ENCODE measurements at regions not wholly inside any gene's neighbourhood (a gene's known extent, or its start where the extent isn't known, plus 50 kb on each side); places are given as distances from the start of the nearest gene placed in this dataset.

DNA sequence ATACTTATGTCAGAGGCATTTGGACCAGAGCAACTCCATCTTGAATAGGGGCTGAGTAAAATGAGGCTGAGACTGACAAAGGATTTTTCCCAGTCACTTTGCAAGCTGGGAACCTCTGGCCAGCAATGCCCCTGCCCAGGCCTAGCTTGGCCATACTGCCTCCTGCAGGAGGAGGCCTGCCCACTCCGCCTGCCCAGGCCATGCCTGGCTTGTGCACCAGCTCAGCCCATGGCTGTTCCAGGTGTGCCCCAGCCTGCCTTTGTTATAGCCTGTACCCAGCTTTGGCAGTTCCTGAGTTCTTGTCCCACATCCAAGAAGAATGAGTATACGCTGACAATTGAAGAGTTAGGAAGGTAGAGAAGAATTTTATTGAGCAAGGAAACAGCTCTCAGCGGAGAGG is 176.1 kb downstream of the AASDH start:
- DNase-seq (ENCODE audit: extremely low spot score, insufficient read length, low read depth) (no peak), FAIRE-seq (no peak)

DNA sequence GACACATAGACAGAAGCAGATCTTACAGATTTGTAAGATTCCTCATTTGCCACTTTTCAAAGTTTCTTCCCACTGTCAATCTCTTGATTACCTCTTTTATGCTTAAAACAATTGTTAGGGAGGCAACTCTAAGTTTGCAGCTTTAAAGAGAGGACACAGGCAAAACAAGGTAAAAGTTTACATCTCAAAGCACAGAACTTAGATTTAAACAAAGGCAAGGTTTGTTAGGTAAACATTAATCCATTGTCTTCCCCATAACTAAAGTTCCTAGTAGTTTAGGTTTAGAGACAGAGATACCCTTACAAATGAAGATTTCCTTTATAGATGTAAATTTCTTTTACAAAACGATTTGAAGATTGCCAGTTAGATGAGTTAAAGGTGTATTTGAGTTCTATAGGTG is 176.9 kb downstream of the AASDH start:
- DNase-seq (ENCODE audit: extremely low spot score, insufficient read length, low read depth) (no peak), FAIRE-seq (no peak)

DNA sequence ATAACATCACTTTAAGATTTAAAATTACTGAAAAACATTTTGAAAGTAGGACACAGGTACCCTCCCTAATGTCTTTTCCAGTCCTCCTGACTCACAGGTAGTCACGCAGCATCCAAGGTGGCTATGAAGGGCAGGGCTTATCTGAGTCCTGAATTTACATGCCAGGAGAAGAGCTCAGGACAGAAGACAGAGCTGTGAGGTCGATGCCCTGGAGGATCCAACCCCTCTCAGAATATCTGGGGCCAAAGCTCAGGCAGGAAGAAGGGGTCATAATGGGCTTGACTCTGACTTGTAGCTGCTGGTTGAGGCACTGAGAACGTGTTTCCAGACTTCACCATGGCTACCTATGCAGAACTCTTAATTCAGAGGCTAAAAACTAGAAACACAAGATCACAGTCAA is 177.5 kb downstream of the AASDH start:
- FAIRE-seq: no peak
- DNase-seq (ENCODE audit: extremely low spot score, insufficient read length, low read depth): no peak

DNA sequence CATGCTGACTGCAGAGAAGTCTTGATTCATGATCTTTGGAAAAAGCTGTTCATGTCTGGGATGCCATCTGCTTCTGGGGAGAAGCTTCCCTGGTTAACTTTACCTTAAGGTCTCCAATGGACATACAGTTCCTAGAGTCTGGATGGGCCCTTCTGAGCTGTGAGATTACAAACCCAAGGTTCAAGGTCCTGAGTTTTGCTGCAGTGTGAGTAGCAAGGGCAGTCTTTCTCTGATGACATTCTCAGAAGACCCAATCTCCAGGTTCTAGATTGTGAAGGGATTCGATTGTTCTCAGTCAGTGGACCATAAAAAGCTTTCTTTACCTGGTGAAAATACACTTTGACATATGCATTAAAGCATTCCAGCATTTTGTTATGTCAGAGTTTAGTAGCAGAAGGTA is 179.2 kb downstream of the AASDH start:
- DNase-seq (ENCODE audit: extremely low spot score, insufficient read length, low read depth): no peak
- no peak for FAIRE-seq

DNA sequence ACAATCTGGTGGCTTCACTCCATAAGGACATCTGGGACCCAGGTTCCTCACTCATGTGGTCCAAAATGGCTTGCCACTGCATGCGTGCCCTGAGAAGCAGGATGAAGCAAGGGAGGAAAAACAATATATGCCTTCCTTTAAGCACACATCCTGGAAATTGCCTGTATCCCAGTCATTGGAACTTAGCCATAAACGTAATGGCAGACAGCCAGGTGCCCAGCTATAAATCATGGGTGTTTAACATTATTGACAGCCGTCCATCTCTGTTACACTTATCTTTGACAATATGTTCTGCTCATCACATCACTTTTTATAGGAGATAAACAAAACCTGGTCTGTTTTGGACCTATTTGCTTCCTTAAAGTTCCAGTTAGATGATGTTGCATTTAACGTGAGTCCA is 181.0 kb downstream of the AASDH start:
- FAIRE-seq: no peak
- no peak for DNase-seq (ENCODE audit: extremely low spot score, insufficient read length, low read depth)

DNA sequence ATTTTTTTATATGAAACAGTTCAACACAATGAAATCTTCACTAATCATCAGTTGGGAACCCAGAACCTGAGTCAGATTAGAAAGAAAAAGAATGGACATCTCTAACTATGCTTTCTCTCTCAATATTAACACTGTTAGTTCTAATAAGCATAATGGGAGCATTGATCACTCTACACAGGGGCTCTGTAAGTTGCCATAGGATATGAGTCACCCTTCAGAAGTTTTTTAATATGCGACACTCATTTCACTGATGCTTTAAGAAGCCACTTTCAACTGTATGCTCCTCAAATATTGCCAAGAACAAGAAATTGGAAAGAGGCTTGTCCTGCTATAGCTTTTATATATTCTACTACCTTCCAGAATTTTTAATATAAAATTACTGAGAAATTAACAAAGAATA is 187.0 kb downstream of the AASDH start:
- no peak for FAIRE-seq
- DNase-seq (ENCODE audit: extremely low spot score, insufficient read length, low read depth): no peak

DNA sequence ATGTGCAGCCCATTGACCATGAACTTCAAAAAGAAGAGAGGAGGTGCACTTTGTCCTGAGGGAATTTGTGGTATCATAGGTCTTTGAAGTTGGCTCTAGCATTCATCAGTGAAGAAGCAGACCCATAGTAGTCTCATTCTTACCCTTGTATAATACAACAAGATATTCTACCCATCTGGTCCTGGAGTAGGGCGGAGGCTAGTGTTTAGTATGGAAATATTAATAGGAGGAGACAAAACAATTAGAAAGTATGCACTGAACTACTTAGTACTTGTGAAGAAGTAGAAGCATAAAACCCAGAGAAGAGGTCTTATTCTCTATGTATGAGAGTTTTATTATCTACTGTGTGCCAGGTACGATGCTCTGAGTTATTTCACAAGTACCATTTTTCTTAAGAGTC is 189.0 kb downstream of the AASDH start:
- FAIRE-seq (no peak), DNase-seq (ENCODE audit: extremely low spot score, insufficient read length, low read depth) (no peak)

DNA sequence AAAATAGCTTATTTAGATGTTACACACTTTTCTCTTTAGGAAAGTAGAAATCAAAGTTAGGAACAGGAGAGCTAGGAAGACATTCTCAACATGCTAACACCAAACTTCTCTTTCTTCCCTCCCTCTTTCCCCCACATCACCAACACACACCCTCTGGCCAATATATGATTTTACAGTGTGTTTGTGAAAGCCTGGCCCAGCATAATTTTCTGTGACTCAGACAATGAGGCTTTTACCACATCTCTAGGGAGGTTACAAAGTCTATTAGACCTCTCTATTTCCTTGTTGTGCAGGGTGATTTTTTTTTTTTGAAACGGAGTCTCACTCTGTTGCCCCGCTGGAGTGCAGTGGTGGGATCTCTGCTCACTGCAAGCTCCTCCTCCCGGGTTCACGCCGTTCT is 189.9 kb downstream of the AASDH start:
- DNase-seq (ENCODE audit: extremely low spot score, insufficient read length, low read depth) (no peak), FAIRE-seq (no peak)

DNA sequence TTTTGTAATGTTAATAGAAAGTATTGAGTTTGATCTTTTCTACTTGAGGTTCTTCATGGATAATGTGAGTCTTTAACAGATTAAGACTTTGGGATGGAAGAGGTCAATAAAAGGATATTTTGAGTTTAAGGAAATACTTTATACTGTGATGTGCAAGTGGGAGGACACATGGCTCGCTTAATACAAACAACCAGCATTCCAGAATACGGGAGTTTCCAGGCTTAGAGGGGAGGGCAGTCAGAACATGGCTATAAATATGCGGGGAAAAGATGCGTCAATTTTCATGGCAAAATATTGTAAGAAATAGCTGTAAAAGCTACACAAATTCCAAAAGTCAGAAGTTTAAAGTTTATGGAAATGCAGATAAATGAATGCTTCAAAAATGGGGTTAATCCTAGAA is 192.3 kb downstream of the AASDH start:
- FAIRE-seq: no peak
- DNase-seq (ENCODE audit: extremely low spot score, insufficient read length, low read depth): no peak

DNA sequence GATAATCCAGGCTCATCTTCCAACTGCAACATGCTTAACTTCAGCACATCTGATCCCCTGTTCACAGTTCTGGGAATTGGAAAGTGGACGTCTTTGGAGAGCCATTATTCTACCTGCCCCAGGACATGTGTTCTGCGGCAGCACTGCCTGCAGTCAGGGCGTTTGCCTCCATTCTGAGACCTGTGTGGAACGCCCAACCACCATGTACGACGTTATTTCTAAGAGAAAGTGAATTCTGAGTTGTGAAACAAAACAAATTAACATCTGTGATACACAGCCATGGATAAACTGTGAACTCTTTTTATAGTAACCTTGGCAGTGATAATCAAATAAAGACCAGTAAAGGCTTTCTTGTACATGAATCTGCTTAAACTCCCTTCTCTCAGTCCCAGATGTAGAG is 195.8 kb downstream of the AASDH start:
- DNase-seq (ENCODE audit: extremely low spot score, insufficient read length, low read depth) (no peak), FAIRE-seq (no peak)

DNA sequence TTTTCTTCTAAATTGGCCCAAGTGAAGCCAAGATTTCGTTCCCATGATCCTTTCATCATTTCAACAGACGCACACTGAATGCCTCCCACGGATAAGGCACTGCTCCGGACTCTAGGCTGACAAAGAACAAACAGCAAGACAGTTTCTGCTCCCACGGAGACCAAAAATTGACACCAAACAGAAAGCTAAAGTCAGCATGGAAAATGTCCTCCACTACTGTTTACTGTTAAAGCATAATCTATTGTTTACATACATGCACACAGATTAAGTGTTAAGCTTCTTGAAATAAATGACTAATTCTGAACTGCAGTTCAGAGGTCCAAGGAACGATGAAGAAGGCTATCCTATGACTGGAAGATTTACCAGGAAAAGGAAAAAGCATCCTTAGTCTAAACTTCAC is 199.6 kb downstream of the AASDH start:
- FAIRE-seq: no peak

DNA sequence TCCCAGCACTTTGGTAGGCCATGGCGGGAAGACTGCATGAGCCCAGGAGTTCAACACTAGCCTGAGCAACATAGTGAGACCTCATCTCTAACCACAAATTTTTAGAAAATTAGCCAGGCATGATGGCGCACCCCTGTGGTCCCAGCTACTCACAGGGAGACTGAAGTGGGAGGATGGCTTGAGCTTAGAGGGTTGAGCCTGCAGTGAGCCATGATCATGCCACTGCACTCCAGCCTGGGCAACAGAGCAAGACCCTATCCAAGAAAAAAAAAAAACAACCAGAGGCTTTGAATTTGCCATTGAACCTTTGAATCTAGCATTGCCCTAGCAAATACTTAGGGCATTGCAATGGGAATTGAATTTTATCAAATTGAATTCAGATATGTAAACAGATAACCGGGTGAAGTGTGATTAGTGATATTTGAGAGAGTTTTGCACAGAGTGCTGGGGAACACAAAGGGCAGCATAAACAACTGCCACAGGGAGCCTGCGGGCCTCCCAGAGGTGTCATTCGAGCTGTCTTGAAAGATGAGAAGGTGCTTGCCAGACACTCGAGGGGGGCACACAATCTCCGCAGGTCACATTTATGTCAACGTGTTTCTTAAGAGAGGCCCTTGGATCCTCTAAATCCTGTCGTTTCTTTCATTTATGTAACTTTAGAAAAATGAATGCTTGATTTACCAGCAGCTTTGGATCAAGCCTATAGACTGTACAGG is 200.3 kb downstream of the AASDH start:
- FAIRE-seq (no peak), DNase-seq (ENCODE audit: extremely low spot score, insufficient read length, low read depth) (no peak)

More for the DNA sequence above, 199.6 kb downstream of the AASDH start:
- no peak for DNase-seq (ENCODE audit: extremely low spot score, insufficient read length, low read depth)

DNA sequence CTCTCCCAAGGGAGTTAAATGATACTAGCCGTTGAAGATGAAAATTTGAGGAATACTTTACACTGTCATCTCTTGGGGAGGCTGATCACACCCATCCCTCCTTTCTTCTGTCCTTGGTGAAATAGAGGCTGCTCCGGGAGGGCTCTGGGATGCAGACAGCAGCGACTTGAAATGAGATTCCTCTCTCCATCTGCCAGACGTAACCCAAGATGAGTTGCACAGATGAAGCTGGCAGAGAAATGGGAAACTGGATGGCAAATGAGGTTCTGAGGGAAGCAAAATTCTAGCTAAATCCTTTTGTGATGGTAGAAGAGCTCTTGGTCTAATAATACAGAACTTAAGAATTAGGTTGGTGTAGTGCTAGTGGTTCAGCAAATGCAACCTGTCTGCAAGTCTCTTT is 201.4 kb downstream of the AASDH start:
- FAIRE-seq: no peak
- DNase-seq (ENCODE audit: extremely low spot score, insufficient read length, low read depth): no peak

DNA sequence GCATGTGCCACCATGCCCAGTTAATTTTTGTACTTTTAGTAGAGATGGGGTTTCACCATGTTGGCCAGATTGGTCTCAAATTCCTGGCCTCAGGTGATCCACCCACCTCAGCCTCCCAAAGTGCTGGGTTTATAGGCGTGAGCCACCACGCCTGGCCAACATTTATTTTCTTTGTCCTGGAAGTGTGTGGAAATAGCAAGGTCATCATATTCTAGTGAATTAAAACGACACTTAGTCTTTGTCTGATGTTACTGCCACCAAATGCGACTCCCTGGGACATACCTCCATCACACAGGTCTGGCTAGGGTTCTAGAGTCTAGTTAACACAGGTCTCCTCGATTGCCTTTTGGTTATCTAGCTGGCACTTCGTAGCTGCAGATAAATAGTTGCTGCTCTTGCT is 203.1 kb downstream of the AASDH start:
- no peak for DNase-seq (ENCODE audit: extremely low spot score, insufficient read length, low read depth)
- FAIRE-seq: no peak

DNA sequence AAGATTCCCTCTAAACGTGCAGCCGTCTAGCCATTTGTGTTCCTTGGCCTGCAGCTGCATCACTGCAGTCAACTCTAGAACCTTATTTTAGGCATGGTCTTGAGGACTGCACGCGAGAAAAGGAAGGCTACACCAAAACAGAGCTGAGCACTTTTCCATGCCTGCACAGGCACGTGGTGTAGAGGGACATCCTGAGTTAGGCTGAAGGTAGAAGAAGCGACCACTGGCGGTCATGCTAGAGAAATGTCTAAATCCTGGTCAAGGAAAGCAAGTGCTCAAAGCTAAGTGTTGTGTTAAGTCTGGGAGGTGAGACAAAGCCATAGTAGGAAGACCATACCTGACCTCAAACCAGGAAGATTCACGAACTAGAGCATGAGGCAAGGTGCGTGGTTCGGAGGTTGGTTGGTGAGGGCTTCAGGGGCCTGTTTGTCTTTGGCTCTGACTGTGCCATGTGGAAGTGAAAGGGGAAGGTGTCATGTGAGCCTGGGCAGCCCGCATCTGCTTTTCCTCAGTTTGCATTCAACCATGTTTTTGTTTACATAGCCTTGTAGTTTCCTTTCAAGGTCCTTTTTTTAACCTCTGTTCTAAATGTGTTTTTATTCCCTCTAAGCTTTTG is 203.8 kb downstream of the AASDH start:
- no peak for DNase-seq (ENCODE audit: extremely low spot score, insufficient read length, low read depth)
- FAIRE-seq: peak; percentile 64

DNA sequence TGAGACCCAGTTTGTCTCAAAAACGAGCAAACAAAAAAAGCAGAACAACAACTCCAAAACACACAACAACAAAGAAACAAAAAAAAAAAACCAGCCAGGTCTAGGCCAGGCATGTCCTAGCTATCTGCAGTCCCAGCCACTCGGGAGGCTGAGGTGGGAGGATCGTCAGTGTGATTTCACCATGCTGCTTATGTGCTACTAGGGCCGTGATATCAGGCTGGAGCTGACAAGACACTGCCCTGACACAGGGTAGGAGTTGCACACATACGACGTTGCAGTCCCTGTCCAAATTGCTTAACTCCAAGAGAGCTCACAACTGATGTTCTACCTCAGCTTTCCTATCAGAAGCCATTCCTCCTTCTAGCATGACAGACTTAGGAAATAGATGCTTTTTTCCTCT is 204.9 kb downstream of the AASDH start:
- DNase-seq (ENCODE audit: extremely low spot score, insufficient read length, low read depth) (no peak), FAIRE-seq (no peak)

DNA sequence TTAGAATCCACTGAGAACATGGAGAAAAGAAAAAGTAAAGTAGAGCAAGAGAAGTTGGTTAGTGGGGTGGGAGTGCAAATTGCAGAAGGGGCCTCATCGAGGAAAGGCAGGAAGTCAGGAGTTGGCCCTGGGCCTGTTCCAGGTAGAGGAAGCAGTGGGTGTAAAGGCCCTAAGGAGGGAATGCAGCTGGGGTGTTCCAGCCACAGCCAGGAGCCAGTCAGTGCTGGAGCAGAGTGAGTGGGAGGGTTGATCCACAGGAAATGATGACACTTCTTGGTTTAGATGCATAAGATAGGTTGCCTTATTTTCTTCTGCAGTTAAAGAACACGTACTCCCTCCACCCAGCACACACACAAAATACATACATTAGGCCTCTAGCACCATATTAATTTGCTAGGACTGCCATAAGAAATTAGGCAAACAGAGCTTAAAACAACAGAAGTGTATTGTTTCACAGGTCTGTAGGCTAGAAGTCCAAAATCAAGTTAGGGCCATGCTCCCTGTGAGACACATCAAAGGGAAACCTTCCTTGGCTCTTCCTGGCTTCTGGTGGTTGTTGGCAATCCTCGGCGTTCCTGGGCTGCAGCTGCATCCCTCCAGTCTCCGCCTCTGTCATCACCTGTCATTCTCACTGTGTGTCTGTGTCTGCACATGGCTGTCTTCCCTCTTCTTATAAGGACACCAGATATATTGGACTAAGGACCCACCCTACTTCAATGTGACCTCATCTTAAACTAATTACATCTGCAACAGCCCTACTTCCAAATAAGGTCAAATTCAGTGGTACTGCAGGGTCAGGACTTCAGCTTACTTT is 205.9 kb downstream of the AASDH start:
- FAIRE-seq (no peak), DNase-seq (ENCODE audit: extremely low spot score, insufficient read length, low read depth) (no peak)

DNA sequence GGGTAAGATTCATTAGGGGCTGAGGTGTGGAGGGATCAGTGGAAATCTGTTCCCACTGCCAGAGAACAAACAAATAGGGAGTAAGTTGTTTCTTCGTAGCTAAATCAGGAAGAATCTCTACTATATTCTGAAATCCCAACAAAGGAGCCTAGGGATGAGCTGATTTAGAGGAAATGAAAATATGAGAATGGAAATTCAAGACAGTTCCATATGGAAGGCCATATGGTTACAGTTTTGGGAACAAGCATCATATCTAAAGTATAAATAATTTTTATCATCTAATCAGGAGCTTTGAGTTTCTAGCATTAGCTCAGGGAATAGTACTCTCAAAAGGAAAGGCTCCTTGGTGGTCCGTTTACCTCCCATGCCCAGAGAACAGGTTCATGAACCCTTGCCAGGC is 218.2 kb downstream of the AASDH start:
- no peak for FAIRE-seq
- DNase-seq (ENCODE audit: extremely low spot score, insufficient read length, low read depth): no peak

DNA sequence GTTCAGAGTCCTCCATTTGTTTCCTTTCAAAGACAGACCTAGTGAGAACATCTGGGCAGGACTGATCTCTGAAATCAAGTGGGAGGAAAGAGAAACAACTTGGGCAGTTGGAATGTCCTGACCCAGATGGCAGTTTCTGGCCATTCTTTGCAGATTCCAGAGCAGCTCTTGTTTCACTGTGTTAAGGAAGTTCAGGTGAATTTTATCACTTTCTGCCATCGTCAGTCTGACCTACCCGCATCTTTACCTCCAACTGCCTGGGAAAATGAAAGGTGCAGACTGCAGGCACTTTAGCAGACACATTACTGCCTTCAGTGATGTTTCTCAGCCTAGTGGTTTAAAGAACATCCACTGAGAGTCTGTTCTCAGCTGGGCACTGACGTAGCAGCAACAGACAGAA is 216.2 kb downstream of the CEP135 start:
- DNase-seq (ENCODE audit: extremely low spot score, insufficient read length, low read depth) (no peak), FAIRE-seq (no peak)

DNA sequence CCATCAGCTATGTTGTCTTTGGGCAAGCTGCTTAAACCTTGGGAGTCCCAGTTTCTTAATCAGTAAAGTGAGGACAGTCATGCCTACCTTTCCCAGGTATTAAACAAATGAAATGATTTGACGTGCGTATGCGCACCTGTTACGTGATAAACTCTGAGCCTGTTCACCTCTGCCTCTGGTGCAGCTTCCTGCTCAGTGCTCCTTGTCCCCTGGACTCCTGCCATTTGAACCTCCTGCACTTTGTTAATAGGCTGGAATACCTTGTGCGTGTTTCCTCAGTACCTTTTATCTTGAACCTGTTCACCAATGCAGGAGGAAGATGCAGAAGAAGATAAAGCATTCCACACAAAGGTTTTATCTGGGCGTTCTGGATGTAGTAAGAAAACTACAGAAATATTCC is 211.9 kb downstream of the CEP135 start:
- FAIRE-seq: no peak

DNA sequence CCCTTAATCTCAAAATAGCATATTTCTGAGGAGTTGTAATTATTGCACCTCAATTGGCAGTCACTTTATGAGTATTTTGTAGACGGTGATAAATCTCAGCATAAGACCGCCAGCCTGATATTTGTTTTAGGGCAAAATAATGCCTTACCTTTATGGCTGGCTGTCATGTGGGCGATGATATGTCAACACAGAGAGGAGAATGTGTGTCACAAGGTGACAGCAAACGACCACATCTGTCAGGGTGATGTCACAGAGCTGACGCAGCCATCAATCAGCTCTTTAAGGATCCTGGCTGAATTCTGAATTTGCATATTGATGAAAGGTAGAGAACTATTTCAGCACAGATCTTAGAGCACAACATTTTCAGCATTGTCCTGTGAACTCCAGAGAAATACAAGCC is 209.7 kb downstream of the CEP135 start:
- FAIRE-seq (no peak), DNase-seq (ENCODE audit: extremely low spot score, insufficient read length, low read depth) (no peak)

More for the DNA sequence above, 211.9 kb downstream of the CEP135 start:
- DNase-seq (ENCODE audit: extremely low spot score, insufficient read length, low read depth): no peak

Measured in GM18507 (cell line).